H9 (cell line): ENCODE measurements at regions not wholly inside any gene's neighbourhood (a gene's known extent, or its start where the extent isn't known, plus 50 kb on each side); places are given as distances from the start of the nearest gene placed in this dataset.

Experiments used
- DNase-seq: peaks from one replicate; pipeline ENCODE4 v3.0.0-alpha.2; 2017
- H2AFZ ChIP-seq: one replicate; pipeline ENCODE4 v1.6.1; 2013; ENCODE audit warnings: mild to moderate bottlenecking, low read length, control low read depth, moderate library complexity
- H2AK5ac ChIP-seq: 2 replicates; pipeline ENCODE4 v1.6.1; 2013; ENCODE audit warnings: low read length, control low read depth, mixed read lengths; ENCODE audit not compliant: insufficient read length
- H2BK120ac ChIP-seq: one replicate; pipeline ENCODE4 v1.6.1; 2013; ENCODE audit warnings: low read depth, mild to moderate bottlenecking, low read length, control low read depth, inconsistent platforms; ENCODE audit not compliant: poor library complexity, severe bottlenecking
- H2BK12ac ChIP-seq: 2 replicates; pipeline ENCODE4 v1.6.1; 2013; ENCODE audit warnings: low read length, control low read depth, mixed read lengths, low read depth; ENCODE audit not compliant: insufficient read length
- H2BK15ac ChIP-seq: 2 replicates; pipeline ENCODE4 v1.6.1; 2013; ENCODE audit warnings: low read depth, low read length, control low read depth
- H2BK20ac ChIP-seq: one replicate; pipeline ENCODE4 v1.6.1; 2013; ENCODE audit warnings: low read depth, mild to moderate bottlenecking, low read length, control low read depth, inconsistent platforms; ENCODE audit not compliant: poor library complexity, severe bottlenecking
- H2BK5ac ChIP-seq: 2 replicates; pipeline ENCODE4 v1.6.1; 2013; ENCODE audit warnings: low read length, control low read depth, mixed read lengths; ENCODE audit not compliant: insufficient read length
- H3K14ac ChIP-seq: 2 replicates; pipeline ENCODE4 v1.6.1; 2013; ENCODE audit warnings: low read length, control low read depth; ENCODE audit not compliant: insufficient read depth
- H3K18ac ChIP-seq: 2 replicates; pipeline ENCODE4 v1.6.1; 2013; ENCODE audit warnings: low read depth, mild to moderate bottlenecking, mixed read lengths, low read length, control low read depth; ENCODE audit not compliant: insufficient read length
- H3K23ac ChIP-seq: 2 replicates; pipeline ENCODE4 v1.6.1; 2013; ENCODE audit warnings: low read length, control low read depth, mixed read lengths, low read depth; ENCODE audit not compliant: insufficient read length
- H3K23me2 ChIP-seq: 2 replicates; pipeline ENCODE4 v1.6.1; 2013; ENCODE audit warnings: low read depth, mild to moderate bottlenecking, mixed read lengths, low read length, control low read depth; ENCODE audit not compliant: insufficient read length, poor library complexity, severe bottlenecking
- H3K27ac ChIP-seq: 2 replicates; pipeline ENCODE4 v1.5.1; 2013; ENCODE audit warnings: low read length, control low read depth, mixed read lengths, low read depth; ENCODE audit not compliant: insufficient read length
- H3K27me3 ChIP-seq: 2 replicates; pipeline ENCODE4 v1.6.1; 2013; ENCODE audit warnings: low read length, control low read depth, inconsistent platforms; ENCODE audit not compliant: insufficient read depth
- H3K4ac ChIP-seq: 2 replicates; pipeline ENCODE4 v1.6.1; 2013; ENCODE audit warnings: low read depth, mild to moderate bottlenecking, control low read depth, inconsistent platforms, low read length, moderate library complexity
- H3K4me1 ChIP-seq: 2 replicates; pipeline ENCODE4 v1.6.1; 2013; ENCODE audit warnings: low read length, control low read depth, inconsistent platforms; ENCODE audit not compliant: insufficient read depth
- H3K4me2 ChIP-seq: 2 replicates; pipeline ENCODE4 v1.6.1; 2013; ENCODE audit warnings: low read length, control low read depth, mixed read lengths; ENCODE audit not compliant: insufficient read length, insufficient read depth
- H3K56ac ChIP-seq: 2 replicates; pipeline ENCODE4 v1.6.1; 2013; ENCODE audit warnings: low read depth, mild to moderate bottlenecking, mixed read lengths, low read length, control low read depth; ENCODE audit not compliant: insufficient read length
- H3K79me1 ChIP-seq: 2 replicates; pipeline ENCODE4 v1.6.1; 2013; ENCODE audit warnings: low read depth, mild to moderate bottlenecking, moderate library complexity, low read length, control low read depth, inconsistent platforms; ENCODE audit not compliant: insufficient read depth, poor library complexity, severe bottlenecking
- H3K79me2 ChIP-seq: 2 replicates; pipeline ENCODE4 v1.6.1; 2013; ENCODE audit warnings: low read length, control low read depth, inconsistent platforms; ENCODE audit not compliant: insufficient read depth
- H3K9ac ChIP-seq: 2 replicates; pipeline ENCODE4 v1.6.1; 2013; ENCODE audit warnings: low read length, control low read depth, mixed read lengths; ENCODE audit not compliant: insufficient read length; ENCODE audit errors: extremely low read depth
- H3K9me3 ChIP-seq: one replicate; pipeline ENCODE4 v1.6.1; 2013; ENCODE audit warnings: low read depth, low read length, inconsistent platforms; ENCODE audit not compliant: control insufficient read depth
- H3T11ph ChIP-seq: one replicate; pipeline ENCODE4 v1.6.1; 2013; ENCODE audit warnings: mild to moderate bottlenecking, low read length, control low read depth, inconsistent platforms
- H4K20me1 ChIP-seq: one replicate; pipeline ENCODE4 v1.6.1; 2013; ENCODE audit not compliant: control insufficient read depth, insufficient read length, insufficient read depth
- H4K5ac ChIP-seq: 2 replicates; pipeline ENCODE4 v1.6.1; 2013; ENCODE audit warnings: low read depth, mild to moderate bottlenecking, mixed read lengths, low read length, control low read depth; ENCODE audit not compliant: insufficient read length
- H4K8ac ChIP-seq: replicated peaks from 2 replicates; pipeline ENCODE4 v1.6.1; 2013; ENCODE audit warnings: low read length, control low read depth, mixed read lengths, low read depth; ENCODE audit not compliant: insufficient read length
- H4K91ac ChIP-seq: 2 replicates; pipeline ENCODE4 v1.6.1; 2013; ENCODE audit warnings: low read depth, mild to moderate bottlenecking, moderate library complexity, mixed read lengths, low read length, control low read depth; ENCODE audit not compliant: insufficient read length
- H3K27ac Mint-ChIP-seq, 3 experiments: 2 replicates in 2 of 3; 3 replicates in 1 of 3; pipeline ENCODE4 v1.8.0; 2020 to 2021; ENCODE audit warnings: mixed read lengths in 3 of 3, mild to moderate bottlenecking in 1 of 3, moderate library complexity in 1 of 3
- H3K27me3 Mint-ChIP-seq: 2 replicates; pipeline ENCODE4 v1.8.0; 2021; ENCODE audit warnings: low read depth, mild to moderate bottlenecking, moderate library complexity, mixed read lengths
- H3K36me3 Mint-ChIP-seq, 3 experiments: 2 replicates in 2 of 3; 3 replicates in 1 of 3; pipeline ENCODE4 v1.8.0; 2020 to 2021; ENCODE audit warnings: low read depth in 3 of 3, mixed read lengths in 3 of 3; ENCODE audit not compliant: insufficient read depth in 1 of 3
- H3K4me1 Mint-ChIP-seq, 2 experiments: 2 replicates each; pipeline ENCODE4 v1.8.0; 2020; ENCODE audit warnings: mixed read lengths in 2 of 2
- H3K4me3 Mint-ChIP-seq, 2 experiments: 2 replicates in 1 of 2; 3 replicates in 1 of 2; pipeline ENCODE4 v1.8.0; 2020 to 2021; ENCODE audit warnings: mild to moderate bottlenecking in 2 of 2, mixed read lengths in 2 of 2, moderate library complexity in 1 of 2
- H3K9me3 Mint-ChIP-seq, 2 experiments: 2 replicates in 1 of 2; 3 replicates in 1 of 2; pipeline ENCODE4 v1.8.0; 2020; ENCODE audit warnings: mild to moderate bottlenecking in 2 of 2, mixed read lengths in 2 of 2, moderate library complexity in 1 of 2
- WGBS: extraction: QIAGEN DNeasy Blood & Tissue Kit; methylation state at CpG from one replicate; pipeline ENCODE4 v1.1.7; 2013; ENCODE audit warnings: missing lambda C conversion rate, low lambda C conversion rate, mixed read lengths; ENCODE audit not compliant: insufficient read length; ENCODE audit errors: extremely low coverage; 5-methylcytosine and 5-hydroxymethylcytosine counted together
- TF ChIP-seq, protein P1 (sequence below): fragments of 200-600 bp; sonication (generic); conservative IDR thresholded peaks from 3 replicates; pipeline ENCODE4 v1.8.0; 2021; ENCODE audit warnings: antibody characterized with exemption, mild to moderate bottlenecking

DNA sequence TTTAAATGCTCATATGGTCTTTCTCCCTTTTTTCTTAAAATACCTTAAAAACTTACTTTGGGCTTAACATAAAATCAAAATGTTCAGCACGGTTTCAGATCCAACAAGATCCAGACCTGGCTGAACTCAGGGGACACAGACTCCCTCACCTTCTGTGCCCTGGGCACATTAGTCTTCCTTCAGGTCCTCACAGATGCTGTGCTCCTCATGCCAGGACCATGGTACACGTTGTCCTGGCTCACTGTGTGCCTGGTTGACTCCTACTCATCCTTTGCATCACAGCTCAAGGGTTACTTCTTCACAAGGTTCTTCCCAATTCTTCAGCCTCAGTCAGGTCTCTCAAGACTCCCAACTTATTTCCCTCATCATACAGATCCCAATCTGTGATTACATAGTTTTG is 73.6 kb upstream of the TCF21 start:
- H3K27me3 ChIP-seq: no peaks in the 10 kb centered on the region
- Mint-ChIP-seq H3K4me1 (peaks cover 5 to 8% of the 10 kb centered on the region in 2 experiments), H3K27me3 (no peaks in the 10 kb centered on the region), H3K36me3 (peaks cover 0 to 11% (median 5%) of the 10 kb centered on the region in 3 experiments; a peak in 2 of 7 replicates), H3K4me3 (no peak overlapping the region), H3K27ac (no peak overlapping the region), H3K9me3 (peaks cover 8 to 11% of the 10 kb centered on the region in 2 experiments; a peak in 4 of 5 replicates)
- no peak overlapping the region for H4K5ac ChIP-seq
- H3K9me3 ChIP-seq: peaks cover 2% of the 10 kb centered on the region
- H3K79me1 ChIP-seq: no peaks in the 10 kb centered on the region
- H3K27ac ChIP-seq: no peak overlapping the region
- no peak overlapping the region for H4K8ac ChIP-seq
- no peaks in the 10 kb centered on the region for H3K4me1 ChIP-seq
- no peak overlapping the region for H2BK15ac ChIP-seq
- no peaks in the 10 kb centered on the region for H4K20me1 ChIP-seq
- no peak overlapping the region for H3K4ac ChIP-seq
- no peak overlapping the region for H2BK120ac ChIP-seq
- no peak overlapping the region for H2AFZ ChIP-seq
- no peaks in the 10 kb centered on the region for H3K79me2 ChIP-seq
- H2BK20ac ChIP-seq: no peak overlapping the region
- no peak overlapping the region for H3K18ac ChIP-seq
- H3K4me2 ChIP-seq: no peak overlapping the region
- no peak overlapping the region for H3T11ph ChIP-seq
- no peak overlapping the region for H3K23ac ChIP-seq
- no CpG with 5 or more reads among the region's 2 CpGs for WGBS
- no peak overlapping the region for H2BK12ac ChIP-seq
- no peak overlapping the region for H3K14ac ChIP-seq
- DNase-seq: no peak
- no peaks in the 10 kb centered on the region for H3K23me2 ChIP-seq
- H2AK5ac ChIP-seq: no peak overlapping the region
- H2BK5ac ChIP-seq: no peak overlapping the region
- no peak overlapping the region for H4K91ac ChIP-seq
- no peak overlapping the region for H3K56ac ChIP-seq
- H3K9ac ChIP-seq: no peak overlapping the region
- TF ChIP-seq, protein P1, sequence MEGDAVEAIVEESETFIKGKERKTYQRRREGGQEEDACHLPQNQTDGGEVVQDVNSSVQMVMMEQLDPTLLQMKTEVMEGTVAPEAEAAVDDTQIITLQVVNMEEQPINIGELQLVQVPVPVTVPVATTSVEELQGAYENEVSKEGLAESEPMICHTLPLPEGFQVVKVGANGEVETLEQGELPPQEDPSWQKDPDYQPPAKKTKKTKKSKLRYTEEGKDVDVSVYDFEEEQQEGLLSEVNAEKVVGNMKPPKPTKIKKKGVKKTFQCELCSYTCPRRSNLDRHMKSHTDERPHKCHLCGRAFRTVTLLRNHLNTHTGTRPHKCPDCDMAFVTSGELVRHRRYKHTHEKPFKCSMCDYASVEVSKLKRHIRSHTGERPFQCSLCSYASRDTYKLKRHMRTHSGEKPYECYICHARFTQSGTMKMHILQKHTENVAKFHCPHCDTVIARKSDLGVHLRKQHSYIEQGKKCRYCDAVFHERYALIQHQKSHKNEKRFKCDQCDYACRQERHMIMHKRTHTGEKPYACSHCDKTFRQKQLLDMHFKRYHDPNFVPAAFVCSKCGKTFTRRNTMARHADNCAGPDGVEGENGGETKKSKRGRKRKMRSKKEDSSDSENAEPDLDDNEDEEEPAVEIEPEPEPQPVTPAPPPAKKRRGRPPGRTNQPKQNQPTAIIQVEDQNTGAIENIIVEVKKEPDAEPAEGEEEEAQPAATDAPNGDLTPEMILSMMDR: no peak
